ENCODE measurements at regions not wholly inside any gene's neighbourhood (a gene's known extent, or its start where the extent isn't known, plus 50 kb on each side); places are given as distances from the start of the nearest gene placed in this dataset.

DNA sequence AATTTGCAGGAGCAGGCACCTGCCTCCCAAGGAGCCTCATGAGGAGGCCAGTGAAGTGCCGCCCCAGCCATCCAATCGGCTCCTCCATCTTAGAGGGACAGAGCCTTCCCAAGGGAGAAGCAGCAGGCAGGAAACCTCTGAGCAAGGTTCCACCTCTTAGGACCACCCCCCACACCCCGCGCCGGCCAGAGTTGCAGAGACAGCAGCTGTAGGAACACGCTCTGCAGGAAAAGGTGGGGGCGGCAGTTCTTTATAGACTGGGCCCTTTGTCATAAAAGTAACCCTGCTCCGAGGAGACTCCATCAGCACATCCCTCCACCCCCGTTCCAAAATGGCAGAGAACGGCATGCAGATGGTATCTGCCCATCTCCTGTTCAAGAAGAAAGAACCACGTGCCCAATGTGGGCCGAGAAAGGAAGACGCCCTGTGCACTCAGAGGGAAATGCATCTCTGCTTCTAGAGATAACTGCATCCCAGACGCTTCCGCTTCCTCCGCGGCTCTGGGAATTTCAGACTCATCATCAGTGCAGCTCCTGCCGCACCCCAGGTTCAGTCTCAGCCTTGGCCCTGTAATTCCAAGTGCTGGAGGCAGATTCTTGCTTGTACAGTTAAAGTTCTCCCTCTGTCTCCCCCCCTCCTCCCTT lies 98.5 kb downstream of the SPATA19 start:
- H3K4me3 ChIP-seq (ENCODE audit: low read depth, low read length) = no peak overlapping the region
- TF ChIP-seq, protein P1, sequence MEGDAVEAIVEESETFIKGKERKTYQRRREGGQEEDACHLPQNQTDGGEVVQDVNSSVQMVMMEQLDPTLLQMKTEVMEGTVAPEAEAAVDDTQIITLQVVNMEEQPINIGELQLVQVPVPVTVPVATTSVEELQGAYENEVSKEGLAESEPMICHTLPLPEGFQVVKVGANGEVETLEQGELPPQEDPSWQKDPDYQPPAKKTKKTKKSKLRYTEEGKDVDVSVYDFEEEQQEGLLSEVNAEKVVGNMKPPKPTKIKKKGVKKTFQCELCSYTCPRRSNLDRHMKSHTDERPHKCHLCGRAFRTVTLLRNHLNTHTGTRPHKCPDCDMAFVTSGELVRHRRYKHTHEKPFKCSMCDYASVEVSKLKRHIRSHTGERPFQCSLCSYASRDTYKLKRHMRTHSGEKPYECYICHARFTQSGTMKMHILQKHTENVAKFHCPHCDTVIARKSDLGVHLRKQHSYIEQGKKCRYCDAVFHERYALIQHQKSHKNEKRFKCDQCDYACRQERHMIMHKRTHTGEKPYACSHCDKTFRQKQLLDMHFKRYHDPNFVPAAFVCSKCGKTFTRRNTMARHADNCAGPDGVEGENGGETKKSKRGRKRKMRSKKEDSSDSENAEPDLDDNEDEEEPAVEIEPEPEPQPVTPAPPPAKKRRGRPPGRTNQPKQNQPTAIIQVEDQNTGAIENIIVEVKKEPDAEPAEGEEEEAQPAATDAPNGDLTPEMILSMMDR (IDR thresholded peaks at IDR 0.05; ENCODE audit: insufficient read depth, low read depth, low read length) = no peak
- ChIA-PET POLR2A (no interaction called here), CTCF (no interaction called here)
- H3K36me3 ChIP-seq (ENCODE audit: control insufficient read depth, insufficient read depth, low read length) = no peaks in the 10 kb centered on the region
- H3K27me3 ChIP-seq (ENCODE audit: control insufficient read depth, insufficient read depth, low read length) = no peaks in the 10 kb centered on the region
- no peak for DNase-seq (ENCODE audit: low read depth)

DNA sequence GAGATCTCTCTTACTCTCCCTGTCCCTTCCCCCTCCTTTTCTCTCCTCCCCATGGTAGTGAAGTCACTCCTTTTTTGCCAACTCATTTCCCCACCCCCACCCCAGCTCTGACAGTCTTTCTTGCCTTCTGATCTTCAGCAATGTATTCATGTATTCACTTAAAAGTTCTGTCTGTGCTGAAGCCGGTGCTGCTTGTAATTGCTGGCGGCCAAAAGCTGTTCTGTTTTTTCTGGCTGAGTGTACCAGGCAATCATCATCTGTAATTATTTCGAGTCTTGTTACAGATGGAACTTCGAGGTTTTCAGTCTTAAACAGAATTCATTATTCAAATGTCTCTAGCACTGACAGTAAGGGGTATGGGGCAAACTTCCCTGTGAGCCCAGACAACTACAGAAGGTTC lies 99.5 kb downstream of the SPATA19 start:
- POLR2A ChIA-PET = no interaction called here
- Histone ChIP-seq H3K36me3 (ENCODE audit: control insufficient read depth, insufficient read depth, low read length) (no peaks in the 10 kb centered on the region), H3K27me3 (ENCODE audit: control insufficient read depth, insufficient read depth, low read length) (no peaks in the 10 kb centered on the region), H3K4me3 (ENCODE audit: low read depth, low read length) (no peak overlapping the region)
- DNase-seq (ENCODE audit: low read depth) = no peak
- CTCF ChIA-PET = interaction anchor here (0.7 kb wide), 1 partner anchor 951 kb away, joined by 3 read pairs; no protein-coding TSS in a partner anchor
- TF ChIP-seq, protein P1 (IDR thresholded peaks at IDR 0.05; ENCODE audit: insufficient read depth, low read depth, low read length) = no peak

- CTCF ChIA-PET = no interaction called here
- Histone ChIP-seq H3K27me3 (ENCODE audit: control insufficient read depth, insufficient read depth, low read length) (no peaks in the 10 kb centered on the region), H3K36me3 (ENCODE audit: control insufficient read depth, insufficient read depth, low read length) (no peaks in the 10 kb centered on the region), H3K4me3 (ENCODE audit: low read depth, low read length) (no peak overlapping the region)
- POLR2A ChIA-PET = no interaction called here
- no peak for DNase-seq (ENCODE audit: low read depth)
- TF ChIP-seq, protein P1 (IDR thresholded peaks at IDR 0.05; ENCODE audit: insufficient read depth, low read depth, low read length) = no peak
Observed at GRCh38 chr11:133742353-133742752, 103.0 kb downstream of the SPATA19 start.

GRCh38 chr11:133740963-133741362 lies 104.3 kb downstream of the SPATA19 start:
- no peak for DNase-seq (ENCODE audit: low read depth)
- Histone ChIP-seq H3K27me3 (ENCODE audit: control insufficient read depth, insufficient read depth, low read length) (no peaks in the 10 kb centered on the region), H3K36me3 (ENCODE audit: control insufficient read depth, insufficient read depth, low read length) (no peaks in the 10 kb centered on the region), H3K4me3 (ENCODE audit: low read depth, low read length) (no peak overlapping the region)
- TF ChIP-seq, protein P1 (IDR thresholded peaks at IDR 0.05; ENCODE audit: insufficient read depth, low read depth, low read length) = no peak
- ChIA-PET CTCF (no interaction called here), POLR2A (no interaction called here)

DNA sequence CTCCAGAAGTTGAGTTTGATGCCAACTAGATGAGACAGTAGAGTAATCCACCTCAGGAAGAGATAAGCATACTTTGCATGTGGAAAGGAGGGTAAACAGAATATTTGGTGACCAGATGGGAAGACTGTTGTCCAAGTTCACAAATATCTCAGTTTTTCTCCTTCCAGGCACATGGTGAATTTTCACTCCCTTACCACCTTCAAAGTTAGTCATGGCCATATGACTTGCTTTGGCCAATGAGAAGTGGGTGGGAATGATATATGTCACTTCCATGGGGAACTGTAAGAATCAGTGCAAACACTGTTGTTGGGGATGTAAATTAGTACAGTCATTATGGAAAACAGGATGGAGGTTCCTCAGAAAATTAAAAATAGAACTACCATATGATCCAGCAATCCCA lies 105.8 kb downstream of the SPATA19 start:
- ChIA-PET CTCF (no interaction called here), POLR2A (no interaction called here)
- Histone ChIP-seq H3K36me3 (ENCODE audit: control insufficient read depth, insufficient read depth, low read length) (no peaks in the 10 kb centered on the region), H3K27me3 (ENCODE audit: control insufficient read depth, insufficient read depth, low read length) (no peaks in the 10 kb centered on the region), H3K4me3 (ENCODE audit: low read depth, low read length) (no peak overlapping the region)
- no peak for DNase-seq (ENCODE audit: low read depth)
- TF ChIP-seq, protein P1 (IDR thresholded peaks at IDR 0.05; ENCODE audit: insufficient read depth, low read depth, low read length) = no peak

All from BJ (cell line).